ENCODE measurements at regions not wholly inside any gene's neighbourhood (a gene's known extent, or its start where the extent isn't known, plus 50 kb on each side); places are given as distances from the start of the nearest gene placed in this dataset.
A peak's percentile ranks its signal among the peaks of the same experiment; 100 is the strongest.

DNA sequence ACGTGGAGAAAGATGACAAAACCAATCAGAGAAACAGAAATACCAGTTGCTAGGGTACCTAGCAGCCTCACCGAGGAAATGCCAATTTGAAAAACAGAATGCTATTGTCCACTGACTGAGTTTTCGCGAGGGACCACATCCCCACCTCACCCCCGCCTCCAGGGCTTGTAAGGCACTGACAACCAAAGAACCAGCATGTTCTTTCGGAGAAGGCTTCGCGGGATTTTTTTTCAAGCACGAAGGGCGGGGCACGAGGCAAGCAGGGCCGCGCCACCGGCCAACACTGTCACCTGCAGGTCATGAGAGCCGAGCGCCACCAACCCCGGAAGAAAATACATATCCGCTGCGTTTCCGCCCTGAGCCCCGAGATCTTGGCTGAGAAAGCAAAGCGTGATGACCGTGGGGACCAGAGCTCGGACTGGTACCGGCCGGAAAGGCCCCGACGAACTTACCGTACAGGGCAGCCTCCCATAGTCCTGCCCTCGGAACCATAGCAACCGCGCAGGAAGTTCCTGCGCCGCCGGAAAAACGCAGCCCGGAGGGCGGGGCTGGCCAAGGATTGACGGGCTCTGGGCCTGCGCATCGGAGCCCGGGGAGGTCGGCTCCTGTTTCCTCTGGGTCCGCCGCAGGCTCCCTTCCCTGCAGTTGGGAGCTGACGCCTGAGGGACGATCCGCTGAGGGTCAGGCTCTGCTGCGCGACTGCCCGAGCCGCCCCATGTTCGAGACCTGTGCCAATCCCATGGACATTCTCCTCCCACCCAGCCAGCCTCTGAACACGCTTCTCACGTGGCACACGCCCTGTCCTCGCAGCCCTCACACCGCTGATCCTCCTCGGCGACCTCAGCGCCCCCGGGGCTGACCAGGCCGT, 59.2 kb upstream of the PAGE5 start:
- TF ChIP-seq POLR2A (IDR thresholded peaks at IDR 0.05; ENCODE audit: low read length): peak; percentile 79
- no peak for TF ChIP-seq GATA1 (IDR thresholded peaks at IDR 0.05; ENCODE audit: low read depth, low read length)

All from erythroblast (primary cell).